KMS-11 (cell line): ENCODE measurements at regions not wholly inside any gene's neighbourhood (a gene's known extent, or its start where the extent isn't known, plus 50 kb on each side); places are given as distances from the start of the nearest gene placed in this dataset.

Experiments used
- H2AFZ ChIP-seq: fragments of 200-600 bp; sonication (generic); 2 replicates; pipeline ENCODE4 v1.6.1; 2016; ENCODE audit warnings: antibody characterized with exemption, mixed run types, low read depth
- H3K27ac ChIP-seq: fragments of 200-600 bp; sonication (generic); 2 replicates; pipeline ENCODE4 v1.6.1; 2016; ENCODE audit warnings: mild to moderate bottlenecking, mixed run types
- H3K27me3 ChIP-seq: fragments of 200-600 bp; sonication (generic); 2 replicates; pipeline ENCODE4 v1.6.1; 2017; ENCODE audit warnings: mild to moderate bottlenecking, low read depth, mixed run types, moderate library complexity; ENCODE audit not compliant: insufficient read depth
- H3K36me3 ChIP-seq: fragments of 200-600 bp; sonication (generic); 2 replicates; pipeline ENCODE4 v1.6.1; 2017; ENCODE audit warnings: mild to moderate bottlenecking, mixed run types; ENCODE audit not compliant: insufficient read depth
- H3K4me1 ChIP-seq: fragments of 200-600 bp; sonication (generic); 2 replicates; pipeline ENCODE4 v1.6.1; 2016; ENCODE audit warnings: mild to moderate bottlenecking, low read depth, mixed run types; ENCODE audit not compliant: poor library complexity, severe bottlenecking
- H3K4me2 ChIP-seq: fragments of 200-600 bp; sonication (generic); 2 replicates; pipeline ENCODE4 v1.7.0; 2016; ENCODE audit warnings: mild to moderate bottlenecking, mixed run types
- H3K4me3 ChIP-seq: fragments of 200-600 bp; sonication (generic); IDR thresholded peaks from 2 replicates; pipeline ENCODE4 v1.6.1; 2017; ENCODE audit warnings: low read depth, low read length, mixed read lengths; ENCODE audit not compliant: insufficient read depth
- H3K79me2 ChIP-seq: fragments of 200-600 bp; sonication (generic); 2 replicates; pipeline ENCODE4 v1.6.1; 2016; ENCODE audit warnings: low read depth, mixed run types; ENCODE audit not compliant: insufficient read depth
- H3K9ac ChIP-seq: fragments of 200-600 bp; sonication (generic); 2 replicates; pipeline ENCODE4 v1.6.1; 2016; ENCODE audit warnings: mild to moderate bottlenecking, mixed run types
- H4K20me1 ChIP-seq: fragments of 200-600 bp; sonication (generic); 2 replicates; pipeline ENCODE4 v1.6.1; 2016; ENCODE audit warnings: mild to moderate bottlenecking, mixed run types; ENCODE audit not compliant: insufficient read depth
- CTCF ChIP-seq: fragments of 200-600 bp; sonication (generic); conservative IDR thresholded peaks from 2 replicates; pipeline ENCODE4 v1.6.1; 2017; ENCODE audit warnings: low read depth, mild to moderate bottlenecking, antibody characterized with exemption, low read length, moderate library complexity, mixed read lengths

DNA sequence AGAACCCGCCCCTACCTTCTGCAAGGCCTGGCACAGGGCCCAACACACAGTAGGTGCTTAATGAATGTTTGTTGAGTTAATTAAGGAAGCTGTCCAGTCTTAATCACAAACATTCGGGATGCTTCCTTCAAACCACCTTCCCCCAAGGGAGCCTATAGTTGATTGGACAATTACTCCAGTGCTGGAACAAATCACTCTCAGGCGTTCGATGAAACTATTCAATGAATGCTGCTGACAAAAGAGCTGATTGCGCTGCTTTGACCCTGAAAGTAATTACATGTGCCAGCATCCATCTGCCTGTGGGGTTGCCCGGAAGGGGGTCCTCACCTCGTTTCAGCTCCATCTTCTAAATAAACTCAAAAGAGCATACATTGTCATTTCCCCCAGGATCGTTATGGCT, 112.0 kb upstream of the SRSF6 start:
- no peaks in the 10 kb centered on the region for H3K27me3 ChIP-seq
- TF ChIP-seq CTCF: no peak
- no peak overlapping the region for H3K4me2 ChIP-seq
- H3K4me3 ChIP-seq: no peak overlapping the region
- no peak overlapping the region for H2AFZ ChIP-seq
- no peak overlapping the region for H3K27ac ChIP-seq
- H3K36me3 ChIP-seq: no peaks in the 10 kb centered on the region
- H4K20me1 ChIP-seq: no peaks in the 10 kb centered on the region
- no peak overlapping the region for H3K9ac ChIP-seq
- no peaks in the 10 kb centered on the region for H3K4me1 ChIP-seq
- H3K79me2 ChIP-seq: no peaks in the 10 kb centered on the region

DNA sequence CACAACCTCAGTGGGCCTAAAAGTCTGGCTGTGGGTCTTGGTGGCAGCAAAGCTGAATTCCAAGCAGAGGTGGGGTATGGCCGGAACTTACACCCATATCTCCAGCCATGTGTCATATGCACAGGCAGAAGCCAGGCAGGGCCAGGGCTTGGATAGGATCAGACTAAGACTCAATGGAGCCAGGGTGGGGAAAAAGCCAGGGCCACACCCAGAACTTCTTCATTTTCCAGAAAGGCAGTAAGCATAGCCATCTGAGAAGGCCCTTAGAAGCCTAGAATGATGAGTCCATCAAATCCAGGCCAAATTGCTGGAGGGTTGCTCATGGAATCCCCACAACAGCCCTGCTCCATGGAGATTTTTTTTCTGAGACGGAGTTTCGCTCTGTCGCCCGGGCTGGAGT, 116.2 kb upstream of the SRSF6 start:
- Histone ChIP-seq H2AFZ (no peak overlapping the region), H3K36me3 (no peaks in the 10 kb centered on the region), H3K4me3 (no peak overlapping the region), H3K79me2 (no peaks in the 10 kb centered on the region), H3K27me3 (no peaks in the 10 kb centered on the region), H3K4me2 (no peak overlapping the region), H4K20me1 (no peaks in the 10 kb centered on the region), H3K4me1 (no peaks in the 10 kb centered on the region), H3K9ac (no peak overlapping the region), H3K27ac (no peak overlapping the region)
- no peak for TF ChIP-seq CTCF

DNA sequence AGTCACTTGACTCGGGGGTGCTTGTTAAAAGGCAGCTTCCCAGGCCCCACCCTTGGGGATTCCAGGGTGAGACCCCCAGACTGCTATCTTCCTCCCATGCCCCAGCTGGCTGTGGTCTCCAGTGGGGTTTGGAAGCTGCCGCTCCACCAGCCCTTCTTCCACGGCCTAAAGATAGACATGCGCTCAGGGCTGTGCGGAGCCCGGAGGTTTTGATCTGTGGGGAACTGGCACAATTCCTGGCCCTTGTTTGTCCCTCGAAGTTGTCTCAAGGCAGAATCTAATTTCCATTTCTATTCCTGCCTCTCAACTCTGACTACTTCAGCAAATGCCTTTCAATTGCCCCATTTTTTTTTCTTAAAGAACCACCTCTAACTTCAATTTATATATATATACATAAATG, 120.7 kb upstream of the SRSF6 start:
- Histone ChIP-seq H3K79me2 (no peaks in the 10 kb centered on the region), H3K36me3 (no peaks in the 10 kb centered on the region), H4K20me1 (no peaks in the 10 kb centered on the region), H2AFZ (no peak overlapping the region), H3K9ac (no peak overlapping the region), H3K4me3 (no peak overlapping the region), H3K27me3 (no peaks in the 10 kb centered on the region), H3K4me1 (no peaks in the 10 kb centered on the region), H3K27ac (no peak overlapping the region), H3K4me2 (no peak overlapping the region)
- TF ChIP-seq CTCF: no peak

GRCh38 chr20:43334080-43334479, 123.6 kb upstream of the SRSF6 start:
- Histone ChIP-seq H3K27ac (no peak overlapping the region), H2AFZ (no peak overlapping the region), H3K4me1 (no peaks in the 10 kb centered on the region), H3K4me3 (no peak overlapping the region), H3K27me3 (no peaks in the 10 kb centered on the region), H3K36me3 (no peaks in the 10 kb centered on the region), H3K4me2 (no peak overlapping the region), H3K9ac (no peak overlapping the region), H3K79me2 (no peaks in the 10 kb centered on the region), H4K20me1 (no peaks in the 10 kb centered on the region)
- TF ChIP-seq CTCF: no peak

DNA sequence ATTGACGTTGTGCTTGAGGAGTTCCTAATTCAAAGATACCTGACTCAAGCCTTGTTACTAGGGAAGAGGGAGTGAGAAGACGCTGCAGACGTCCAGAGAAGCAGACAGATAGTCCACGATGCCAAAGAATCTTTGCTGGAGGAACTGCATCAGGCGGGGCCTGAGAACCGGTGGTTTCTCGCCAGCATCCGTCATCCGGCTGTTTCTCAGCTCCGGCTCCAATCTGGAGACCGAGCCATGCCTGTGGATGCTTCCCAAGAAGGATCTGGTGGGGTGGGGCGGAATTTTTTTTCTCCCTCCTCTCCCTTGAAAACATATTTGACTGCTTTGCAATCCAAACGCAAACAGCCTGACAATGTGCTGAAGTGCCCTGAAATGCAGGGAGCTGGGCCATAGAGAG, 125.8 kb upstream of the SRSF6 start:
- Histone ChIP-seq H3K4me2 (no peak overlapping the region), H4K20me1 (no peaks in the 10 kb centered on the region), H3K79me2 (no peaks in the 10 kb centered on the region), H3K4me3 (no peak overlapping the region), H3K27me3 (no peaks in the 10 kb centered on the region), H3K4me1 (no peaks in the 10 kb centered on the region), H3K27ac (no peak overlapping the region), H3K9ac (no peak overlapping the region), H2AFZ (no peak overlapping the region), H3K36me3 (no peaks in the 10 kb centered on the region)
- no peak for TF ChIP-seq CTCF
